Activated CD4-positive, alpha-beta T cell treated with anti-CD3 and anti-CD28 coated beads, Interleukin-2, Interleukin-6, amounts not matched to agents 100 ng/mL and 50 ng/mL, durations not matched to agents 16 hours and 8 hours (primary cell): ENCODE measurements at regions not wholly inside any gene's neighbourhood (a gene's known extent, or its start where the extent isn't known, plus 50 kb on each side); places are given as distances from the start of the nearest gene placed in this dataset.
"Not testable (repeated sequence)": the region's sequence is repeated elsewhere in the genome, so short reads cannot be mapped to it uniquely, and the experiment has no call there.

Experiments used
- DNase-seq: peaks from one replicate; pipeline ENCODE4 v3.0.0-alpha.2; 2020

- no peak for DNase-seq
Observed at GRCh38 chr3:82495655-82496054, 734.2 kb upstream of the GBE1 start.

- peak; percentile 1 for DNase-seq
Observed at GRCh38 chr3:82494977-82495489, 733.6 kb upstream of the GBE1 start.

GRCh38 chr3:82493858-82494257 is 732.4 kb upstream of the GBE1 start:
- DNase-seq: no peak

GRCh38 chr3:82475306-82475705 is 713.9 kb upstream of the GBE1 start:
- no peak for DNase-seq

GRCh38 chr3:82474711-82475110 is 713.3 kb upstream of the GBE1 start:
- DNase-seq: no peak

GRCh38 chr3:82473864-82474541 is 712.6 kb upstream of the GBE1 start:
- no peak for DNase-seq

- no peak for DNase-seq
Observed at GRCh38 chr3:82467051-82467450, 705.6 kb upstream of the GBE1 start.

GRCh38 chr3:82462977-82463376 is 701.5 kb upstream of the GBE1 start:
- no peak for DNase-seq

GRCh38 chr3:82461049-82461889 is 699.8 kb upstream of the GBE1 start:
- DNase-seq: no peak

- no peak for DNase-seq
Observed at GRCh38 chr3:82448320-82448719, 686.9 kb upstream of the GBE1 start.

GRCh38 chr3:82428821-82429220 is 667.4 kb upstream of the GBE1 start:
- not testable (repeated sequence) for DNase-seq

GRCh38 chr3:82424031-82424339 is 662.5 kb upstream of the GBE1 start:
- DNase-seq: no peak

GRCh38 chr3:82423268-82424030 is 662.0 kb upstream of the GBE1 start:
- DNase-seq: no peak

- DNase-seq: no peak
Observed at GRCh38 chr3:82416830-82417229, 655.4 kb upstream of the GBE1 start.

- DNase-seq: no peak
Observed at GRCh38 chr3:82416349-82416748, 654.9 kb upstream of the GBE1 start.

- no peak for DNase-seq
Observed at GRCh38 chr3:82413171-82413570, 651.7 kb upstream of the GBE1 start.

GRCh38 chr3:82410366-82410765 is 648.9 kb upstream of the GBE1 start:
- DNase-seq: no peak

- no peak for DNase-seq
Observed at GRCh38 chr3:82409842-82410241, 648.4 kb upstream of the GBE1 start.

GRCh38 chr3:82392203-82392775 is 630.8 kb upstream of the GBE1 start:
- DNase-seq: no peak

GRCh38 chr3:82390868-82391267 is 629.4 kb upstream of the GBE1 start:
- no peak for DNase-seq

- DNase-seq: no peak
Observed at GRCh38 chr3:82386647-82387046, 625.2 kb upstream of the GBE1 start.

- no peak for DNase-seq
Observed at GRCh38 chr3:82384181-82384580, 622.7 kb upstream of the GBE1 start.

GRCh38 chr3:82382831-82383230 is 621.4 kb upstream of the GBE1 start:
- DNase-seq: no peak
